ENCODE measurements at regions not wholly inside any gene's neighbourhood (a gene's known extent, or its start where the extent isn't known, plus 50 kb on each side); places are given as distances from the start of the nearest gene placed in this dataset.

DNA sequence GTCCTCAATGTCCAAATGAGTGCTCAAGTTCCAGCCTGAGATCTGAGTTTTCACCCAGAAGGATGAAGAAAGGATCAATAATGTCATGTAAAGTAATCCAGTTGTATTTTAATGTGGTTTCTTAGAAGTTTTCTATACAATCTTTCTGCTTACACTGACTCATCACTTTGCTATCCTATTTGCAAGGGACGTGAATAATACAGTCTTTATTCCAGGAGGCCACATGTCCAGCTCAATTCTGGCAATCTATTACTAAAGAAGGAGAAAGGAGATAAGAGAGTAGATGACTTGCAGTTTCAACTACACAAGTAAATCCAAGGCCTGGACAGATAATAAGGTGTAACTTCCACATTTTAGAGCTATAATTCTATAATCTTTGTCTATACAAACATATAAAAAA lies 601.1 kb upstream of the SETBP1 start:
- no peaks in the 10 kb centered on the region for H3K27me3 ChIP-seq (ENCODE audit: low read length)
- no peak overlapping the region for H3K9ac ChIP-seq (ENCODE audit: low read length)
- H3K36me3 ChIP-seq (ENCODE audit: low read length): no peaks in the 10 kb centered on the region; the same call in 1 of the 2 replicates
- H2AFZ ChIP-seq (ENCODE audit: low read depth, low read length, severe bottlenecking): no peak overlapping the region
- no peak overlapping the region for H3K4me3 ChIP-seq (ENCODE audit: insufficient read depth, low read length, poor library complexity, severe bottlenecking)
- no peaks in the 10 kb centered on the region for H4K20me1 ChIP-seq (ENCODE audit: low read depth, low read length)
- no peaks in the 10 kb centered on the region for H3K79me2 ChIP-seq (ENCODE audit: insufficient read depth, low read length)
- H3K9me2 ChIP-seq (replicated peaks; ENCODE audit: insufficient read depth, low read length): no peaks in the 10 kb centered on the region
- no peak for TF ChIP-seq EZH2phosphoT487 (conservative IDR thresholded peaks at IDR 0.05; ENCODE audit: low read length)
- TF ChIP-seq, protein P1, sequence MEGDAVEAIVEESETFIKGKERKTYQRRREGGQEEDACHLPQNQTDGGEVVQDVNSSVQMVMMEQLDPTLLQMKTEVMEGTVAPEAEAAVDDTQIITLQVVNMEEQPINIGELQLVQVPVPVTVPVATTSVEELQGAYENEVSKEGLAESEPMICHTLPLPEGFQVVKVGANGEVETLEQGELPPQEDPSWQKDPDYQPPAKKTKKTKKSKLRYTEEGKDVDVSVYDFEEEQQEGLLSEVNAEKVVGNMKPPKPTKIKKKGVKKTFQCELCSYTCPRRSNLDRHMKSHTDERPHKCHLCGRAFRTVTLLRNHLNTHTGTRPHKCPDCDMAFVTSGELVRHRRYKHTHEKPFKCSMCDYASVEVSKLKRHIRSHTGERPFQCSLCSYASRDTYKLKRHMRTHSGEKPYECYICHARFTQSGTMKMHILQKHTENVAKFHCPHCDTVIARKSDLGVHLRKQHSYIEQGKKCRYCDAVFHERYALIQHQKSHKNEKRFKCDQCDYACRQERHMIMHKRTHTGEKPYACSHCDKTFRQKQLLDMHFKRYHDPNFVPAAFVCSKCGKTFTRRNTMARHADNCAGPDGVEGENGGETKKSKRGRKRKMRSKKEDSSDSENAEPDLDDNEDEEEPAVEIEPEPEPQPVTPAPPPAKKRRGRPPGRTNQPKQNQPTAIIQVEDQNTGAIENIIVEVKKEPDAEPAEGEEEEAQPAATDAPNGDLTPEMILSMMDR (IDR thresholded peaks at IDR 0.05; ENCODE audit: insufficient read depth, low read length, poor library complexity, severe bottlenecking): no peak
- no peaks in the 10 kb centered on the region for H3K9me3 ChIP-seq (ENCODE audit: insufficient read depth, low read length)
- no peak overlapping the region for H3K4me2 ChIP-seq (ENCODE audit: low read depth, low read length, poor library complexity, severe bottlenecking)
- no peak overlapping the region for H3K27ac ChIP-seq (ENCODE audit: low read depth, low read length)
- H3F3A ChIP-seq (ENCODE audit: insufficient read depth): no peaks in the 10 kb centered on the region

DNA sequence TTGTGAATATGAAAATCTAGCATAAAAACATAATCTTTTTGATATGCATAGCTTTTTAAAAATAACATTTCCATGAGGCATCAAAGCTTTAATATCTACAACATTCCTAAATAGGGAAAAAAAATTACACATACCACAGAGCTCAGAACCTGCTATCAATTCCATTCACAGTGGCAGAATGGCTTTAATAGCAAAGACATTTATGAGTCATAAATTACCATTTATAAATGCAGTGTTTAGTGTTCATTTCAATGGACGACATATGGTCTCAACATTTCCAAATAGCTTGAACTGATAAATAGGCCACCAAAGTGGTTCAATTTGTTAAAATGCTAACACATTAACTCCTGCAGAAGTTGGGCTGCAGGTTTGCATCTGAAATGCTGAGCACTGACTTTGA lies 600.6 kb upstream of the SETBP1 start:
- Histone ChIP-seq H2AFZ (ENCODE audit: low read depth, low read length, severe bottlenecking) (no peak overlapping the region), H3K9me3 (ENCODE audit: insufficient read depth, low read length) (no peaks in the 10 kb centered on the region), H3K4me2 (ENCODE audit: low read depth, low read length, poor library complexity, severe bottlenecking) (no peak overlapping the region), H3K9ac (ENCODE audit: low read length) (no peak overlapping the region), H3K4me3 (ENCODE audit: insufficient read depth, low read length, poor library complexity, severe bottlenecking) (no peak overlapping the region), H3K9me2 (replicated peaks; ENCODE audit: insufficient read depth, low read length) (no peaks in the 10 kb centered on the region), H4K20me1 (ENCODE audit: low read depth, low read length) (no peaks in the 10 kb centered on the region), H3K36me3 (ENCODE audit: low read length) (no peaks in the 10 kb centered on the region), H3K27me3 (ENCODE audit: low read length) (no peaks in the 10 kb centered on the region), H3F3A (ENCODE audit: insufficient read depth) (no peaks in the 10 kb centered on the region), H3K79me2 (ENCODE audit: insufficient read depth, low read length) (no peaks in the 10 kb centered on the region), H3K27ac (ENCODE audit: low read depth, low read length) (no peak overlapping the region)
- no peak for TF ChIP-seq EZH2phosphoT487 (conservative IDR thresholded peaks at IDR 0.05; ENCODE audit: low read length)
- TF ChIP-seq, protein P1 (IDR thresholded peaks at IDR 0.05; ENCODE audit: insufficient read depth, low read length, poor library complexity, severe bottlenecking): no peak

DNA sequence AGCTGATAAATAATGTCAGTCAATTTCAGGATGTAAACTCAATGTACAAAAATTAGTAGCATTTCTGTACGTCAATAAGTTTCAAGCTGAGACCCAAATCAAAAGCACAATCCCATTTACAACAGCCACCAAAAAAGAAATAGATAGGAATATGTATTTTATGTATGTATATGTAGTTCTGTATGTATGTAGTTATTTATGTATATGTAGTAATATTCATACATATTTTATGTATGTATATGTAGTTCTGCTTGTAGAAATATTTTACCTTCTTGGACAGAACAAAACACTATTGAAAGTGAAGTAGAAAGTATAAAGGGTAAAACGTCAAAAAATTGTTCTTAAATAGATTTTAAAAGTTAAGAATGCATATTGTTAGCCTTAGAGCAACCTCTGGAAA lies 591.0 kb upstream of the SETBP1 start:
- no peaks in the 10 kb centered on the region for H3F3A ChIP-seq (ENCODE audit: insufficient read depth)
- no peak overlapping the region for H3K4me2 ChIP-seq (ENCODE audit: low read depth, low read length, poor library complexity, severe bottlenecking)
- H2AFZ ChIP-seq (ENCODE audit: low read depth, low read length, severe bottlenecking): no peak overlapping the region
- H3K4me3 ChIP-seq (ENCODE audit: insufficient read depth, low read length, poor library complexity, severe bottlenecking): no peak overlapping the region
- no peaks in the 10 kb centered on the region for H3K9me2 ChIP-seq (replicated peaks; ENCODE audit: insufficient read depth, low read length)
- H3K36me3 ChIP-seq (ENCODE audit: low read length): no peaks in the 10 kb centered on the region
- no peaks in the 10 kb centered on the region for H3K79me2 ChIP-seq (ENCODE audit: insufficient read depth, low read length)
- TF ChIP-seq, protein P1 (IDR thresholded peaks at IDR 0.05; ENCODE audit: insufficient read depth, low read length, poor library complexity, severe bottlenecking): no peak
- TF ChIP-seq EZH2phosphoT487 (conservative IDR thresholded peaks at IDR 0.05; ENCODE audit: low read length): no peak
- H3K27me3 ChIP-seq (ENCODE audit: low read length): no peaks in the 10 kb centered on the region
- no peaks in the 10 kb centered on the region for H3K9me3 ChIP-seq (ENCODE audit: insufficient read depth, low read length)
- H3K9ac ChIP-seq (ENCODE audit: low read length): no peak overlapping the region
- H3K27ac ChIP-seq (ENCODE audit: low read depth, low read length): no peak overlapping the region
- H4K20me1 ChIP-seq (ENCODE audit: low read depth, low read length): no peaks in the 10 kb centered on the region

Data from SU-DHL-6 (cell line).